ENCODE measurements at regions not wholly inside any gene's neighbourhood (a gene's known extent, or its start where the extent isn't known, plus 50 kb on each side); places are given as distances from the start of the nearest gene placed in this dataset.

- TF ChIP-seq CTCF (IDR thresholded peaks at IDR 0.05) (no peak), POLR2A (IDR thresholded peaks at IDR 0.05) (no peak), EP300 (IDR thresholded peaks at IDR 0.05) (no peak)
Measured at GRCh38 chr3:71885006-71885405, 100.1 kb upstream of the PROK2 start.
